ENCODE measurements at regions not wholly inside any gene's neighbourhood (a gene's known extent, or its start where the extent isn't known, plus 50 kb on each side); places are given as distances from the start of the nearest gene placed in this dataset.

- Histone ChIP-seq H3K4me3 (no peak overlapping the region), H3K9me3 (peaks cover 0 to 14% of the 10 kb centered on the region in 2 donors), H3K36me3 (no peaks in the 10 kb centered on the region), H3K4me1 (peaks cover 0 to 6% of the 10 kb centered on the region in 2 donors), H3K27ac (no peak overlapping the region), H3K27me3 (no peaks in the 10 kb centered on the region)
- ATAC-seq (peak; percentile 61), DNase-seq (no peak)
- intact Hi-C loops (cut with DNase I) = no loop called here
- TF ChIP-seq CTCF (IDR thresholded peaks at IDR 0.05) = no peak
These were observed 236.7 kb upstream of the IPO5 start for GRCh38 chr13:97716746-97717145.

- Histone ChIP-seq H3K27me3 (no peaks in the 10 kb centered on the region), H3K9me3 (no peaks in the 10 kb centered on the region), H3K27ac (no peak overlapping the region), H3K4me1 (peaks cover 0 to 11% of the 10 kb centered on the region in 2 donors), H3K36me3 (no peaks in the 10 kb centered on the region), H3K4me3 (no peak overlapping the region)
- no peak for TF ChIP-seq CTCF (IDR thresholded peaks at IDR 0.05)
- ATAC-seq = no peak
- no peak for DNase-seq
- intact Hi-C loops (cut with DNase I) = no loop called here
These were observed 233.7 kb upstream of the IPO5 start for GRCh38 chr13:97719736-97720135.

GRCh38 chr13:97720896-97721295 is 232.6 kb upstream of the IPO5 start:
- H3K27ac ChIP-seq = no peak overlapping the region
- no peaks in the 10 kb centered on the region for H3K27me3 ChIP-seq
- DNase-seq (no peak), ATAC-seq (peak; percentile 47)
- H3K9me3 ChIP-seq = no peaks in the 10 kb centered on the region
- TF ChIP-seq CTCF (IDR thresholded peaks at IDR 0.05) = no peak
- no peak overlapping the region for H3K4me3 ChIP-seq
- H3K36me3 ChIP-seq = no peaks in the 10 kb centered on the region
- peaks cover 0 to 11% of the 10 kb centered on the region in 2 donors for H3K4me1 ChIP-seq
- intact Hi-C loops (cut with DNase I) = no loop called here

GRCh38 chr13:97723655-97724054 is 229.8 kb upstream of the IPO5 start:
- H3K36me3 ChIP-seq = no peaks in the 10 kb centered on the region
- TF ChIP-seq CTCF (IDR thresholded peaks at IDR 0.05) = no peak
- H3K4me1 ChIP-seq = peaks cover 0 to 15% of the 10 kb centered on the region in 2 donors
- ATAC-seq = peak; percentile 80
- no peak overlapping the region for H3K4me3 ChIP-seq
- H3K27me3 ChIP-seq = no peaks in the 10 kb centered on the region
- no peaks in the 10 kb centered on the region for H3K9me3 ChIP-seq
- H3K27ac ChIP-seq = peak overlapping the region; percentile 22 to 35
- intact Hi-C loops (cut with DNase I) = no loop called here
- DNase-seq = peak in 2 of 4 donors; percentile 10 to 50

GRCh38 chr13:97724450-97724849 is 229.0 kb upstream of the IPO5 start:
- no peak for TF ChIP-seq CTCF (IDR thresholded peaks at IDR 0.05)
- DNase-seq = no peak
- no peaks in the 10 kb centered on the region for H3K9me3 ChIP-seq
- no peak overlapping the region for H3K4me3 ChIP-seq
- peak overlapping the region; percentile 22 to 35 for H3K27ac ChIP-seq
- intact Hi-C loops (cut with DNase I) = no loop called here
- peaks cover 0 to 15% of the 10 kb centered on the region in 2 donors for H3K4me1 ChIP-seq
- H3K36me3 ChIP-seq = no peaks in the 10 kb centered on the region
- ATAC-seq = peak; percentile 63
- H3K27me3 ChIP-seq = no peaks in the 10 kb centered on the region
